ENCODE measurements at regions not wholly inside any gene's neighbourhood (a gene's known extent, or its start where the extent isn't known, plus 50 kb on each side); places are given as distances from the start of the nearest gene placed in this dataset.

DNA sequence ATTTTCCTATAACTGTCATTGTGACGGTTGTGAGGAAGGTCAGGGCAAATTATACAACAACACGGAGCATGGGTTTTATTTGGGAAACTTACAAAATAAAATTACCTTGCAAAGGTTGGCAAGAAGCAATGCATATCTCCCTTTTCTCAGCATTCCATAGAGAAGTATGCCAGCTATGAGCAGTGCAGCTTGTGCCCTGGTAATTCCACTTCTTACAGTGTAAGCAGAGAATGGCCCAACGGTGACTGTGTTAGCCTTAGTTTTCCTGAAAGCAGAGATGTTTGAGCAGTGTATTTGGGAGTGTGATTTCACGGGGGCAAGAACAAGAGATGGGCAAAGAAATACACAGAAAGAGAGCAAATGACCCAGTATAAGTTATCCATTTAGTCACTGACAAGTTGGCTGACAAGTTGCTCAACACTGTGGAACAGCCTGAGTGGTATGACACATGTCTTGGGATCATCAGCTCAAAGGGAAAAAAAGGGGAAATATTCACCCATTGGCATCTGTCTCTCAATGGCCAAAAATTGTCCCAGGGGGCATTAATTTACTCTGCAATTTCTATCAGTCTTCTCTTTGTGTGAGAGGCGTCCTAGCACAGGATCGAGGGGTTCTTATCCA, 210.9 kb upstream of the NRIP1 start:
- DNase-seq (ENCODE audit: low read depth in 2 of 2): no peak
- TF ChIP-seq, protein P1, sequence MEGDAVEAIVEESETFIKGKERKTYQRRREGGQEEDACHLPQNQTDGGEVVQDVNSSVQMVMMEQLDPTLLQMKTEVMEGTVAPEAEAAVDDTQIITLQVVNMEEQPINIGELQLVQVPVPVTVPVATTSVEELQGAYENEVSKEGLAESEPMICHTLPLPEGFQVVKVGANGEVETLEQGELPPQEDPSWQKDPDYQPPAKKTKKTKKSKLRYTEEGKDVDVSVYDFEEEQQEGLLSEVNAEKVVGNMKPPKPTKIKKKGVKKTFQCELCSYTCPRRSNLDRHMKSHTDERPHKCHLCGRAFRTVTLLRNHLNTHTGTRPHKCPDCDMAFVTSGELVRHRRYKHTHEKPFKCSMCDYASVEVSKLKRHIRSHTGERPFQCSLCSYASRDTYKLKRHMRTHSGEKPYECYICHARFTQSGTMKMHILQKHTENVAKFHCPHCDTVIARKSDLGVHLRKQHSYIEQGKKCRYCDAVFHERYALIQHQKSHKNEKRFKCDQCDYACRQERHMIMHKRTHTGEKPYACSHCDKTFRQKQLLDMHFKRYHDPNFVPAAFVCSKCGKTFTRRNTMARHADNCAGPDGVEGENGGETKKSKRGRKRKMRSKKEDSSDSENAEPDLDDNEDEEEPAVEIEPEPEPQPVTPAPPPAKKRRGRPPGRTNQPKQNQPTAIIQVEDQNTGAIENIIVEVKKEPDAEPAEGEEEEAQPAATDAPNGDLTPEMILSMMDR (IDR thresholded peaks at IDR 0.05; ENCODE audit: low read depth, low read length): no peak
- H3K4me3 ChIP-seq (replicated peaks in 1 of 2; ENCODE audit: low read depth in 2 of 2, low read length in 2 of 2): no peak overlapping the region

GRCh38 chr21:15276243-15276642, 211.4 kb upstream of the NRIP1 start:
- TF ChIP-seq, protein P1 (IDR thresholded peaks at IDR 0.05; ENCODE audit: low read depth, low read length): no peak
- no peak for DNase-seq (ENCODE audit: low read depth in 2 of 2)
- H3K4me3 ChIP-seq (replicated peaks in 1 of 2; ENCODE audit: low read depth in 2 of 2, low read length in 2 of 2): no peak overlapping the region

- no peak for DNase-seq (ENCODE audit: low read depth in 2 of 2)
- TF ChIP-seq, protein P1 (IDR thresholded peaks at IDR 0.05; ENCODE audit: low read depth, low read length): no peak
- H3K4me3 ChIP-seq (replicated peaks in 1 of 2; ENCODE audit: low read depth in 2 of 2, low read length in 2 of 2): no peak overlapping the region
Measured at GRCh38 chr21:15277466-15277865, 212.7 kb upstream of the NRIP1 start.

DNA sequence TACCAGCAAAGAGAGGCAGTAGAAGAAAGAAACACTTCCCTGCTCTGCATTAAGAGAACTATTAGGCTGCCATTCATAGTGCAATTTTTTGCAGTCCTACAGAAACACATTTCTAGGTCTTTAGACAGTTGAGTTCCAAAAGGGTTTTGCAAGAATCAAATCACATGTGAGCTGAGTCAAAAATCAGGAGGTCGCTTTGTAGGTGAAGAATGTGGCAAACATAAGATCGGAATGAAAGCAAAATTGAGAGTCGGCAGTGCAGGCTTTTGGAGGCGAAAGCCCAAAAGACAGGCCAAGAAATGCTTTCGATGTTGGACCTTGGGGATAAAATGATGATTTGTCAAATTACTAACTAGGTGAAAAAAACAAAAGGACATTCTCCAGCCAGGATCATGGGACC, 213.5 kb upstream of the NRIP1 start:
- DNase-seq (ENCODE audit: low read depth in 2 of 2): no peak
- no peak overlapping the region for H3K4me3 ChIP-seq (replicated peaks in 1 of 2; ENCODE audit: low read depth in 2 of 2, low read length in 2 of 2)
- TF ChIP-seq, protein P1 (IDR thresholded peaks at IDR 0.05; ENCODE audit: low read depth, low read length): no peak

GRCh38 chr21:15278851-15279250, 214.1 kb upstream of the NRIP1 start:
- DNase-seq (ENCODE audit: low read depth in 2 of 2): no peak
- no peak overlapping the region for H3K4me3 ChIP-seq (replicated peaks in 1 of 2; ENCODE audit: low read depth in 2 of 2, low read length in 2 of 2)
- TF ChIP-seq, protein P1 (IDR thresholded peaks at IDR 0.05; ENCODE audit: low read depth, low read length): no peak

GRCh38 chr21:15279482-15279881, 214.7 kb upstream of the NRIP1 start:
- DNase-seq (ENCODE audit: low read depth in 2 of 2): peak in 1 of 2 donors; percentile 40
- TF ChIP-seq, protein P1 (IDR thresholded peaks at IDR 0.05; ENCODE audit: low read depth, low read length): no peak
- H3K4me3 ChIP-seq (replicated peaks in 1 of 2; ENCODE audit: low read depth in 2 of 2, low read length in 2 of 2): no peak overlapping the region

DNA sequence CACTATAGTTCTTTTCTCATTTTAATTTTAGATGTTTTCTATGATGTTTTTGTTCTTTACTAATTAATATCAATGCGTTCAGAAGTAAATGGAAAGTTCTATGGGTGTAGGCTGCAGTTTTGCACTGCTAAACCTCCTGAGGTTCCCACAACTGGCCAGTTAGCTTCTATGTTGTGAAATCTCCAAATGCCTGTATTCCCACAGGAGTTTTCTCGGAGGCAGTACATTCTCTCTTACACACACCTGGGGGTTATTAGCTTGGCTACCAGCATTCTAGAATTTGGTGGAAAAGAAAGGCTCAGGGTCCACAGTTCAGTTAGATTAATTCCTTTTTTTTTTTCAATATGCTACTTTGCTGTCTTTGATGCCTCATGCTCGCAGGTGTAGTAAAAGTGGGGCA, 216.9 kb upstream of the NRIP1 start:
- DNase-seq (ENCODE audit: low read depth in 2 of 2): no peak
- TF ChIP-seq, protein P1 (IDR thresholded peaks at IDR 0.05; ENCODE audit: low read depth, low read length): no peak
- no peak overlapping the region for H3K4me3 ChIP-seq (replicated peaks in 1 of 2; ENCODE audit: low read depth in 2 of 2, low read length in 2 of 2)

All from cardiac fibroblast (primary cell).